ENCODE measurements at regions not wholly inside any gene's neighbourhood (a gene's known extent, or its start where the extent isn't known, plus 50 kb on each side); places are given as distances from the start of the nearest gene placed in this dataset. TPM values are rescaled to one million over a fixed set of nuclear protein-coding genes. Genes with fewer than 3 reads are reported as not detected.

DNA sequence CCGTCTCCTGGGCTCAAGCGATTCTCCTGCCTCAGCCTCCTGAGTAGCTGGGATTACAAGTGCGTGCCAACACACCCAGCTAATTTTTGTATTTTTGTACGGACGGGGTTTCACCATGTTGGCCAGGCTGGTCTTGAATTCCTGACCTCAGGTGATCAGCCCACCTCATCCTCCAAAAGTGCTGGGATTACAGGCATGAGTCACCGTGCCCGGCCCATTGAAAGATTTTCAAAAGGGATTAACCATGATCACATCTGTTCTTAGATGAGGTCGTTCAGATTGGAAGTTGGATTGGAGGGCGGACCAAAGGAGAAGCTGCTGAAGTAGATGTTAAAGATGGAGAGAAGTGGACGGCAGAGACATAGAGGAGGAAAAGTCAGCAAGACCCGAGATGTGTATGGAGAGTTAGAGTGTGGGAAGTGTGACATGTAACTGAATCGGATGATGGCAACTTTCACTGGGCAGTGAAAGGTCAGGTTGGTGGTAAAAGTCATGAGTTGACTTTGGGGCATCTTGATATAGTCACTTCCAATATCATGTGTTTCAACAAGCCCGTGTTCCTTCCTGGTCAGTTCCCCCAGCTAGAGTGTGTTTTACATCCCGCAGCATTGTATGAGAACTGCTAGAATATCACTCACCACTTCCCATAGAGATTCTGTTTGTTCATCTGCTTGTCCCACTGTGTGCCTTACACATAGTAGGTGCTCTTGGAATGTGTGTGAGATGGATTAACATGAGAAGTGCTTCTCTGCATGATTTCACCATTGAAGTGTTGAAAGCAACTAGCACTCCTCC is 54.4 kb upstream of the TINAGL1 start:
- intact Hi-C loops (cut with DNase I): no loop called here
- no peaks in the 10 kb centered on the region for H3K9me3 ChIP-seq
- no peak for DNase-seq (ENCODE audit: extremely low spot score in 2 of 2)
- no peaks in the 10 kb centered on the region for H3K27me3 ChIP-seq
- no peak overlapping the region for H3K4me3 ChIP-seq
- H3K36me3 ChIP-seq: no peaks in the 10 kb centered on the region
- H3K4me1 ChIP-seq: no peaks in the 10 kb centered on the region
- H3K27ac ChIP-seq: no peak overlapping the region
- no peak for TF ChIP-seq POLR2A (IDR thresholded peaks at IDR 0.05)
- TF ChIP-seq, protein P1, sequence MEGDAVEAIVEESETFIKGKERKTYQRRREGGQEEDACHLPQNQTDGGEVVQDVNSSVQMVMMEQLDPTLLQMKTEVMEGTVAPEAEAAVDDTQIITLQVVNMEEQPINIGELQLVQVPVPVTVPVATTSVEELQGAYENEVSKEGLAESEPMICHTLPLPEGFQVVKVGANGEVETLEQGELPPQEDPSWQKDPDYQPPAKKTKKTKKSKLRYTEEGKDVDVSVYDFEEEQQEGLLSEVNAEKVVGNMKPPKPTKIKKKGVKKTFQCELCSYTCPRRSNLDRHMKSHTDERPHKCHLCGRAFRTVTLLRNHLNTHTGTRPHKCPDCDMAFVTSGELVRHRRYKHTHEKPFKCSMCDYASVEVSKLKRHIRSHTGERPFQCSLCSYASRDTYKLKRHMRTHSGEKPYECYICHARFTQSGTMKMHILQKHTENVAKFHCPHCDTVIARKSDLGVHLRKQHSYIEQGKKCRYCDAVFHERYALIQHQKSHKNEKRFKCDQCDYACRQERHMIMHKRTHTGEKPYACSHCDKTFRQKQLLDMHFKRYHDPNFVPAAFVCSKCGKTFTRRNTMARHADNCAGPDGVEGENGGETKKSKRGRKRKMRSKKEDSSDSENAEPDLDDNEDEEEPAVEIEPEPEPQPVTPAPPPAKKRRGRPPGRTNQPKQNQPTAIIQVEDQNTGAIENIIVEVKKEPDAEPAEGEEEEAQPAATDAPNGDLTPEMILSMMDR (IDR thresholded peaks at IDR 0.05): no peak

DNA sequence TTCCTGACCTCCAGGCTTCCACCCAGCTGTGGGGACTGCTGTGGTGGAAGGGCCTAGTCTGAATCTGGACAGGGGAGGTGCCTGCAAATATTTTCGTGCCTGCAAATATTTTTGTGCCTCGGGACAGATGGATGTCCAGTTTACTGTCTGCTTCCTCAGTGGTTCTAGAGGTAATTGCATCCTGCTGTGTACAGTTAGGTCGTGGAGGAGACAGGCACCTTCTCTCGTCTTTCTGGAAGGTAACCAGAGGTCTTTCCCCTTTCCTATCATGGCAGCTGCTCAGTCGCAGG is 53.8 kb upstream of the TINAGL1 start:
- intact Hi-C loops (cut with DNase I): no loop called here
- TF ChIP-seq, protein P1 (IDR thresholded peaks at IDR 0.05): no peak
- TF ChIP-seq POLR2A (IDR thresholded peaks at IDR 0.05): no peak
- no peak for TF ChIP-seq POLR2AphosphoS5 (IDR thresholded peaks at IDR 0.05; ENCODE audit: insufficient read depth in 1 of 2, low read depth in 1 of 2)
- Histone ChIP-seq H3K27ac (no peak overlapping the region), H3K9me3 (no peaks in the 10 kb centered on the region), H3K27me3 (no peaks in the 10 kb centered on the region), H3K4me1 (no peaks in the 10 kb centered on the region), H3K36me3 (no peaks in the 10 kb centered on the region), H3K4me3 (no peak overlapping the region)
- no peak for DNase-seq (ENCODE audit: extremely low spot score in 2 of 2)

DNA sequence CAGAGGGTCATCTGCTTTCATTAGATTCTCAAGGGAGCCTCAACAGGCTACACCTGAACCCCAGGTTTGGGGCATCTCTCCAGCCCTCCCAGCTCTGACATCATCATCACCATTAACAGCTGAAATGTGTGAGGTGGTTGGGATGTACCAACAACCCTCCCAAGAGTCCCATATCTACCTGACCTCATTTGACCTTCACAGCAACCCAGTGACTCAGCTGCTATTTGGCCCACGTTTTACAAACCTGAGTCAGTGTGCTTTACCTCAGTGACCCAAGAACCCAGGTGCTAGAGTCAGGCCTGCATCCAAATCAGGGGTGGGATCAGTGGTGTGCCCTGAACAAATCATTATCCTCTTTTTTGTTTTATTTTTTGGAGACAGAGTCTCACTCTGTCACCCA is 53.3 kb upstream of the TINAGL1 start:
- Histone ChIP-seq H3K27ac (no peak overlapping the region), H3K4me1 (no peaks in the 10 kb centered on the region)

DNA sequence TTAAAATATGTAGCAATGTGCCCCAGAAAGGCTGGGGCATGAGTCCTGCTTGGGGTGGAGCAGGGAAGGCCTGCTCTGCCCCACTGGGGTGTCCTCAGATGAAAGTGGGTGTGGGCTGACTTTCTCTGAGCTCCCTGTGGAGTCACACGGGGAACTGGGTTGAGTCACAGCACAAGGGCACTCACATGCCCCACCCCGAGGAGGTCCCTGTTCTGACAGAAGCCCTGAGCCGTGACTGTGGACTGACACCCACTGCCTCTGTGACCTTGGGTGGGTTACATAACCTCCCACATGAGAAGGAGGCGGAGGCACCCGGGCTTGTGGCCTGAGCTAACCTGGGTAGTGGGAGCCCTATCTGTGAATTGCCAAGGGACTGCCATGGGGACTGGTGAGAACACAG is 52.5 kb upstream of the TINAGL1 start:
- Histone ChIP-seq H3K4me3 (no peak overlapping the region), H3K9me3 (no peaks in the 10 kb centered on the region), H3K27me3 (no peaks in the 10 kb centered on the region), H3K36me3 (no peaks in the 10 kb centered on the region), H3K27ac (no peak overlapping the region), H3K4me1 (no peaks in the 10 kb centered on the region)
- TF ChIP-seq POLR2A (IDR thresholded peaks at IDR 0.05): no peak
- peak; percentile 16 to 31 for TF ChIP-seq POLR2AphosphoS5 (IDR thresholded peaks at IDR 0.05; ENCODE audit: insufficient read depth in 1 of 2, low read depth in 1 of 2)
- peak in 1 of 2 donors; percentile 80 for DNase-seq (ENCODE audit: extremely low spot score in 2 of 2)
- intact Hi-C loops (cut with DNase I): no loop called here

More for the DNA sequence above, 53.3 kb upstream of the TINAGL1 start:
- Histone ChIP-seq H3K27me3 (no peaks in the 10 kb centered on the region), H3K36me3 (no peaks in the 10 kb centered on the region), H3K9me3 (no peaks in the 10 kb centered on the region), H3K4me3 (no peak overlapping the region)
- intact Hi-C loops (cut with DNase I): no loop called here
- no peak for DNase-seq (ENCODE audit: extremely low spot score in 2 of 2)
- TF ChIP-seq POLR2A (IDR thresholded peaks at IDR 0.05) (no peak), POLR2AphosphoS5 (IDR thresholded peaks at IDR 0.05; ENCODE audit: insufficient read depth in 1 of 2, low read depth in 1 of 2) (no peak)
- TF ChIP-seq, protein P1 (IDR thresholded peaks at IDR 0.05): no peak

DNA sequence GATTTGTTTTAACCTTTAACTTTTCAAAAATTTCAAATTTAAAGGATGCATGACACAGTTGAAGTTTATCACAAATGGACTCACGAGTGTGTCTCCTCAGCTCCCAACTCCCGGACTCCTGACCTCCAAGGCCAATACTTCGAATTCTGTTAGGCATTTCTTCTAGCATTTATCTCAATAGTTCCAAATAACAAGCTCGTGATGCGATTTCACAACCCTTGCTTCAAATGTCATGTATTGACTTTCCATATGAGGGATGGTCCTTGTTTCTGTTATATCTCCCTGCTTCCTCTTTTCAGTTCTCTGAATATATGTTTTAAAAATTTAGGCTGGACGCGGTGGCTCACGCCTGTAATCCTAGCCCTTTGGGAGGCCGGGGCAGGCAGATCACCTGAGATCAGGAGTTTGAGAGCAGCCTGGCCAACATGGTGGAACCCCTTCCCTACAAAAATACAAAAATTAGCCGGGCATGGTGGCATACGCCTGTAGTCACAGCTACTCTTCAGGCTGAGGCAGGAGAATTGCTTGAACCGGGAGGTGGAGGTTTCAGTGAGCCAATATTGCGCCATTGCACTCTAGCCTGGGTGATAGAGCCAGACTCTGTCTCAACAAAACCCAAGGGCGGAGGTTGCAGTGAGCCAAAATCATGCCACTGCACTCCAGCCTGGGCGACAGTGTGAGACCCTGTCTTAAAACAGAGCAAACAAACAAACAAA is 52.0 kb upstream of the TINAGL1 start:
- H3K36me3 ChIP-seq: no peaks in the 10 kb centered on the region
- no peak for DNase-seq (ENCODE audit: extremely low spot score in 2 of 2)
- no peaks in the 10 kb centered on the region for H3K27me3 ChIP-seq
- no peak overlapping the region for H3K27ac ChIP-seq
- no peak overlapping the region for H3K4me3 ChIP-seq
- H3K9me3 ChIP-seq: no peaks in the 10 kb centered on the region
- intact Hi-C loops (cut with DNase I): no loop called here
- H3K4me1 ChIP-seq: no peaks in the 10 kb centered on the region
- TF ChIP-seq POLR2A (IDR thresholded peaks at IDR 0.05) (no peak), POLR2AphosphoS5 (IDR thresholded peaks at IDR 0.05; ENCODE audit: insufficient read depth in 1 of 2, low read depth in 1 of 2) (no peak)
- TF ChIP-seq, protein P1 (IDR thresholded peaks at IDR 0.05): no peak

Small RNAs in the stretch of these regions (small RNA-seq; reads per million reads assigned to genes)
- gene RF00019 (not detected), gene RNU6-40P (not detected)

Measured in vagina (tissue), 2 donors.